Neural cell (in vitro differentiated cells): ENCODE measurements at regions not wholly inside any gene's neighbourhood (a gene's known extent, or its start where the extent isn't known, plus 50 kb on each side); places are given as distances from the start of the nearest gene placed in this dataset.

Experiments used
- RAD21 ChIP-seq: fragments of 450-650 bp; conservative IDR thresholded peaks from 2 replicates; pipeline ENCODE4 v1.6.1; 2014; ENCODE audit warnings: antibody characterized with exemption, mild to moderate bottlenecking, moderate library complexity
- TAF1 ChIP-seq: IDR thresholded peaks from 2 replicates; pipeline ENCODE4 v1.6.1; 2012; ENCODE audit warnings: low read depth

GRCh38 chr7:109836016-109836415, 1254.9 kb upstream of the LRRN3 start:
- TF ChIP-seq RAD21 (no peak), TAF1 (no peak)
